ENCODE measurements at regions not wholly inside any gene's neighbourhood (a gene's known extent, or its start where the extent isn't known, plus 50 kb on each side); places are given as distances from the start of the nearest gene placed in this dataset.
"Not testable (repeated sequence)": the region's sequence is repeated elsewhere in the genome, so short reads cannot be mapped to it uniquely, and the experiment has no call there.

- Histone ChIP-seq H3K27ac (no peak overlapping the region), H3K4me1 (peaks cover 8% of the 10 kb centered on the region)
- no peak for DNase-seq
Measured at GRCh38 chr4:37749398-37749988, 63.3 kb upstream of the RELL1 start.

DNA sequence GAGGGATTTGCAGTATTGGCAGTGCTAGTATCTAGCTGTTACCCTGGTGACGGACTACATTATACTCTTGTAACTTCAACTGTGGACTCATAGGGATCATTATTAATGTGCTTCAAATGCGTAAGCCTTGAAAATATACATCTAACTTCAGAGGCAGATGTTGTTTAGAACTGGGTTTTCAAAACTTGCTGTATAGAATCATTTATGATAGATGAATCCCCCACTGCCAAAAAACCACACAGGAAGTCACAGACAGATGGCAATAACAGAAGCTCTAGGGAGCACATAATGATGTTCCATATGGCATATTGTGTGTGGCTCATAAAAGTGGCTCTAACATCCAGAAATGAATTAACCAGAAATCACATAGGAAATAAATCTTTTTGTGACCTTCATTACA lies 62.3 kb upstream of the RELL1 start:
- peak in 1 of 2 experiments; percentile 13 for DNase-seq
- H3K36me3 ChIP-seq: no peaks in the 10 kb centered on the region

More at GRCh38 chr4:37749398-37749988, 63.3 kb upstream of the RELL1 start:
- H3K4me3 ChIP-seq: no peak overlapping the region
- no peaks in the 10 kb centered on the region for H3K27me3 ChIP-seq
- no peaks in the 10 kb centered on the region; the same call in 1 of the 2 replicates for H3K9me3 ChIP-seq (replicated peaks)
- no peaks in the 10 kb centered on the region for H3K36me3 ChIP-seq

GRCh38 chr4:37747772-37748330 lies 61.7 kb upstream of the RELL1 start:
- Histone ChIP-seq H3K36me3 (no peaks in the 10 kb centered on the region), H3K4me3 (no peak overlapping the region), H3K27ac (no peak overlapping the region), H3K4me1 (peaks cover 8% of the 10 kb centered on the region; the same call in 1 of the 2 replicates), H3K27me3 (no peaks in the 10 kb centered on the region), H3K9me3 (replicated peaks) (no peaks in the 10 kb centered on the region; the same call in 1 of the 2 replicates)
- no peak for DNase-seq

More for the DNA sequence above, 62.3 kb upstream of the RELL1 start:
- H3K4me3 ChIP-seq: no peak overlapping the region
- peaks cover 8% of the 10 kb centered on the region for H3K4me1 ChIP-seq
- no peak overlapping the region for H3K27ac ChIP-seq
- no peaks in the 10 kb centered on the region for H3K27me3 ChIP-seq
- H3K9me3 ChIP-seq (replicated peaks): no peaks in the 10 kb centered on the region; the same call in 1 of the 2 replicates

- H3K4me1 ChIP-seq; H3K9me3 ChIP-seq (replicated peaks); H3K27me3 ChIP-seq; H3K36me3 ChIP-seq; DNase-seq; H3K27ac ChIP-seq; H3K4me3 ChIP-seq: not testable (repeated sequence)
Measured at GRCh38 chr4:37746852-37747251, 60.7 kb upstream of the RELL1 start.

DNA sequence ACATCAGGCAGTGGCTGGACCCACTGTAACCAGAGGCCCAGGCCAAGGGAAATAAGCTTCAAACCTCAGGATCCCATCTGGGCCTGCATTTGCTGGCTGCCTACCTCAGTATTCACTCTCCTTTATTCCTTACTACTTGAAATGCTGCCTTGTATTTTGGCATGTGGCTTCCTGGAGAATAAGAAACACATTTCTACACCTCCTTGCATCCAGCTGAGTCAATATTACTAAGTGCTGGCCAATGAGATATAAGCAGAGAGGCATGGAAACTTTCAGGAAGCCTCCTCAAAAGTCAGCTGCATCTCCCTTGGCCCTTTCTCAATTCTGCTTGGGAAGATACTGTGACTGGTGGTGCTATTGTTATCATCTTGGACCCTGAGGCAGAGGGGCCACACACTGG lies 59.8 kb upstream of the RELL1 start:
- DNase-seq: no peak
- H3K27me3 ChIP-seq: no peaks in the 10 kb centered on the region
- peaks cover 8% of the 10 kb centered on the region; the same call in 1 of the 2 replicates for H3K4me1 ChIP-seq
- no peak overlapping the region for H3K27ac ChIP-seq
- H3K9me3 ChIP-seq (replicated peaks): no peaks in the 10 kb centered on the region; the same call in 1 of the 2 replicates
- H3K36me3 ChIP-seq: no peaks in the 10 kb centered on the region
- H3K4me3 ChIP-seq: no peak overlapping the region

- no peak overlapping the region for H3K4me3 ChIP-seq
- no peak overlapping the region for H3K27ac ChIP-seq
- H3K9me3 ChIP-seq (replicated peaks): no peaks in the 10 kb centered on the region; the same call in 1 of the 2 replicates
- no peaks in the 10 kb centered on the region for H3K4me1 ChIP-seq
- H3K27me3 ChIP-seq: no peaks in the 10 kb centered on the region
- DNase-seq: no peak
- H3K36me3 ChIP-seq: no peaks in the 10 kb centered on the region
Measured at GRCh38 chr4:37742149-37742548, 56.0 kb upstream of the RELL1 start.

- Histone ChIP-seq H3K27me3 (no peaks in the 10 kb centered on the region), H3K27ac (no peak overlapping the region), H3K4me3 (no peak overlapping the region), H3K36me3 (no peaks in the 10 kb centered on the region), H3K4me1 (no peaks in the 10 kb centered on the region), H3K9me3 (replicated peaks) (no peaks in the 10 kb centered on the region; the same call in 1 of the 2 replicates)
- no peak for DNase-seq
Measured at GRCh38 chr4:37741564-37741963, 55.4 kb upstream of the RELL1 start.

DNA sequence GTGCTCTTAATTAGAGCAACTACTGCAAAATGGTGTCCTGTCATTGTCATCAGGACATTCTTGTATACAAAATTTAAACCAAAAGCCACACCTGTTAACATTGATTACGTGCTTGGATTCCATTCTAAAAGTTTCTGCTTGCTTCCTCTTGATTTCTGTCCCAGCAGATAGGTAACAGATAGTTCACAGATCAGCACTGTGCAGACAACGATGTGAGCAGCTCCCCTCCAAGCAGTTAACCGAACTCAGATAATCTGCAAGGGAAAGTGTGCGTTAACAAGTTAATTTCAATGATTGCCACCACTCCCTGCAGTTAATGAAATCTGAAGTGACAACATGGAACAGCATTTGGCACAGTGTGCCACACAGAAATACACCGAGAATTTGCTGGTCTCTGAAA lies 54.4 kb upstream of the RELL1 start:
- H3K4me3 ChIP-seq: no peak overlapping the region
- H3K9me3 ChIP-seq (replicated peaks): no peaks in the 10 kb centered on the region
- DNase-seq: no peak
- H3K36me3 ChIP-seq: no peaks in the 10 kb centered on the region
- H3K4me1 ChIP-seq: no peaks in the 10 kb centered on the region
- no peak overlapping the region for H3K27ac ChIP-seq
- no peaks in the 10 kb centered on the region for H3K27me3 ChIP-seq

GRCh38 chr4:37737466-37737865 lies 51.3 kb upstream of the RELL1 start:
- H3K4me3 ChIP-seq: no peak overlapping the region
- DNase-seq: no peak

More at GRCh38 chr4:37737466-37737865, 51.3 kb upstream of the RELL1 start:
- H3K9me3 ChIP-seq (replicated peaks): no peaks in the 10 kb centered on the region
- H3K27ac ChIP-seq: no peak overlapping the region
- no peaks in the 10 kb centered on the region for H3K36me3 ChIP-seq
- H3K27me3 ChIP-seq: no peaks in the 10 kb centered on the region
- H3K4me1 ChIP-seq: no peaks in the 10 kb centered on the region
